ENCODE measurements at regions not wholly inside any gene's neighbourhood (a gene's known extent, or its start where the extent isn't known, plus 50 kb on each side); places are given as distances from the start of the nearest gene placed in this dataset.

- Histone ChIP-seq H3K79me1 (ENCODE audit: low read depth, low read length) (no peaks in the 10 kb centered on the region), H3K4me3 (ENCODE audit: extremely low read depth in 1 of 4, insufficient read depth in 2 of 4, low read depth in 3 of 4, low read length in 4 of 4) (no peak overlapping the region), H3K27me3 (replicated peaks in 1 of 4; ENCODE audit: control insufficient read depth in 3 of 4, extremely low read depth in 1 of 4, insufficient read depth in 3 of 4, low read length in 3 of 4) (no peaks in the 10 kb centered on the region), H2BK20ac (ENCODE audit: low read length) (no peak overlapping the region), H3K4me2 (ENCODE audit: insufficient read depth in 1 of 2, low read depth in 2 of 2, low read length in 2 of 2) (no peak overlapping the region), H3K9me3 (ENCODE audit: insufficient read depth in 2 of 2, low read depth in 1 of 2, low read length in 1 of 2) (no peaks in the 10 kb centered on the region), H4K8ac (ENCODE audit: extremely low read depth, insufficient read depth, low read length) (no peak overlapping the region), H4K5ac (ENCODE audit: insufficient read length, low read depth, low read length) (no peak overlapping the region), H3K36me3 (ENCODE audit: control insufficient read depth in 2 of 4, insufficient read depth in 4 of 4, low read length in 3 of 4) (no peaks in the 10 kb centered on the region), H3K9ac (replicated peaks in 1 of 4; ENCODE audit: extremely low read depth in 1 of 4, low read depth in 3 of 4, low read length in 3 of 4) (no peak overlapping the region), H2BK12ac (ENCODE audit: low read depth, low read length) (no peak overlapping the region), H4K20me1 (replicated peaks in 1 of 2; ENCODE audit: control insufficient read depth in 1 of 2, insufficient read depth in 2 of 2, low read length in 2 of 2) (no peaks in the 10 kb centered on the region), H2BK120ac (replicated peaks; ENCODE audit: low read depth, low read length) (no peak overlapping the region), H2BK15ac (ENCODE audit: low read length) (no peak overlapping the region), H2BK5ac (ENCODE audit: low read depth, low read length) (no peak overlapping the region), H2AK5ac (ENCODE audit: low read depth, low read length) (no peak overlapping the region), H3K79me2 (ENCODE audit: control insufficient read depth in 1 of 2, insufficient read depth in 2 of 2, low read length in 2 of 2) (no peaks in the 10 kb centered on the region), H3K4ac (replicated peaks; ENCODE audit: insufficient read length, low read depth, low read length) (no peak overlapping the region), H3K27ac (ENCODE audit: low read depth, low read length) (no peak overlapping the region), H3K14ac (ENCODE audit: insufficient read length) (no peak overlapping the region), H3K56ac (replicated peaks; ENCODE audit: insufficient read length, low read depth, low read length) (no peak overlapping the region), H3K4me1 (replicated peaks in 1 of 4; ENCODE audit: control insufficient read depth in 3 of 4, insufficient read depth in 4 of 4, low read length in 3 of 4) (no peaks in the 10 kb centered on the region), H4K91ac (replicated peaks; ENCODE audit: insufficient read length, low read length) (no peak overlapping the region), H2AFZ (ENCODE audit: low read length) (no peak overlapping the region), H3K23ac (ENCODE audit: insufficient read length) (no peak overlapping the region), H3K23me2 (ENCODE audit: low read depth, low read length) (no peaks in the 10 kb centered on the region), H3K18ac (ENCODE audit: extremely low read depth, low read length) (no peak overlapping the region)
- DNase-seq (ENCODE audit: low read depth in 1 of 2, low spot score in 2 of 2) (no peak), FAIRE-seq (no peak)
- POLR2A ChIA-PET (ENCODE audit: partially characterized antibody) = no interaction called here
- TF ChIP-seq CHD1 (IDR thresholded peaks at IDR 0.05; ENCODE audit: low read depth, low read length) (no peak), SP4 (IDR thresholded peaks at IDR 0.05; ENCODE audit: low read length) (no peak), FOSL1 (IDR thresholded peaks at IDR 0.05; ENCODE audit: insufficient read depth, low read depth, low read length) (no peak), PHF8 (conservative IDR thresholded peaks at IDR 0.05; ENCODE audit: low read depth, low read length) (no peak), TAF1 (IDR thresholded peaks at IDR 0.05; ENCODE audit: low read depth, low read length) (no peak), MAX (IDR thresholded peaks at IDR 0.05) (no peak), MAFK (IDR thresholded peaks at IDR 0.05; ENCODE audit: low read depth, low read length) (peak; percentile 80), RNF2 (IDR thresholded peaks at IDR 0.05; ENCODE audit: borderline replicate concordance, low read depth, low read length, missing control alignments, poor library complexity, severe bottlenecking) (no peak)
- 82% methylated on average over 3 of the region's 3 CpGs; no CpG with 5 or more reads in 1 of the 2 experiments for whole genome bisulfite sequencing, 2 experiments (ENCODE audit: extremely low coverage in 1 of 2, insufficient coverage in 1 of 2, insufficient read length in 1 of 2, insufficient replicate concordance in 2 of 2, low coverage in 1 of 2, low lambda C conversion rate in 2 of 2, missing lambda C conversion rate in 1 of 2)
- CTCF ChIA-PET (ENCODE audit: partially characterized antibody) = interaction anchor here (1.3 to 3.3 kb wide), 2 partner anchors 18 to 119 kb away, joined by 3 to 10 read pairs; no protein-coding TSS in a partner anchor
Measured at GRCh38 chr21:25489673-25490072, 117.6 kb downstream of the MRPL39 start.
